HFFc6 (cell line): ENCODE measurements at regions not wholly inside any gene's neighbourhood (a gene's known extent, or its start where the extent isn't known, plus 50 kb on each side); places are given as distances from the start of the nearest gene placed in this dataset.

Experiments used
- DNase-seq: peaks from one replicate; pipeline ENCODE4 v3.0.0-alpha.2; 2018
- H3K27ac Mint-ChIP-seq: 2 replicates; pipeline ENCODE4 v1.8.0; 2020; ENCODE audit warnings: mild to moderate bottlenecking, mixed read lengths
- H3K27me3 Mint-ChIP-seq: 2 replicates; pipeline ENCODE4 v1.8.0; 2021; ENCODE audit warnings: mild to moderate bottlenecking, moderate library complexity, mixed read lengths; ENCODE audit not compliant: insufficient read depth
- H3K36me3 Mint-ChIP-seq: 2 replicates; pipeline ENCODE4 v1.8.0; 2021; ENCODE audit warnings: low read depth, mixed read lengths
- H3K4me1 Mint-ChIP-seq: 2 replicates; pipeline ENCODE4 v1.8.0; 2020; ENCODE audit warnings: low read depth, mixed read lengths
- H3K4me3 Mint-ChIP-seq: 2 replicates; pipeline ENCODE4 v1.8.0; 2020; ENCODE audit warnings: mild to moderate bottlenecking, moderate library complexity, mixed read lengths
- H3K9me3 Mint-ChIP-seq: 2 replicates; pipeline ENCODE4 v1.8.0; 2020; ENCODE audit warnings: mild to moderate bottlenecking, mixed read lengths
- TF ChIP-seq, protein P1 (sequence below): fragments of 200-600 bp; sonication (generic); IDR thresholded peaks from 2 replicates; pipeline ENCODE4 v1.5.0; 2021; ENCODE audit warnings: antibody characterized with exemption, mild to moderate bottlenecking

DNA sequence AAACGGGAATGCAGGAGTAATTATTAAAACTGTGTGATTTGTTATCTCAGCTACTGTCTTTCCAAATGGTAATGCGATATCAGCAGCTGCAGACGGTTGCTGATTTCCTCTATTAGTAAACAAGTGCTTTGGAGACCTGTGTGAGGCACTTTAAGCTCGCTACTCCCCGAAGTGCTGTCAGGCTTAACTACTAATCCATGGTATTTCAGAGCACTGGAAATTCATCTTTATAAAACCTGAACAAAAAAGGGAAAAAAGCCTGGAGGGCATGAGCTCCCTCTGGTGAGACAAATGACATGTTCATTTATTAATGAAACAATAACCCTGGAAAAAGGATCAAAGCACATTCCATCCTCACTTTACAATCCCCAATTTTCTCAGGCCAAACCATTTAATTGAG lies 143.6 kb upstream of the OTX2 start:
- no peaks in the 10 kb centered on the region for H3K27me3 Mint-ChIP-seq
- H3K9me3 Mint-ChIP-seq: peaks cover 11% of the 10 kb centered on the region; the same call in 1 of the 2 replicates
- TF ChIP-seq, protein P1, sequence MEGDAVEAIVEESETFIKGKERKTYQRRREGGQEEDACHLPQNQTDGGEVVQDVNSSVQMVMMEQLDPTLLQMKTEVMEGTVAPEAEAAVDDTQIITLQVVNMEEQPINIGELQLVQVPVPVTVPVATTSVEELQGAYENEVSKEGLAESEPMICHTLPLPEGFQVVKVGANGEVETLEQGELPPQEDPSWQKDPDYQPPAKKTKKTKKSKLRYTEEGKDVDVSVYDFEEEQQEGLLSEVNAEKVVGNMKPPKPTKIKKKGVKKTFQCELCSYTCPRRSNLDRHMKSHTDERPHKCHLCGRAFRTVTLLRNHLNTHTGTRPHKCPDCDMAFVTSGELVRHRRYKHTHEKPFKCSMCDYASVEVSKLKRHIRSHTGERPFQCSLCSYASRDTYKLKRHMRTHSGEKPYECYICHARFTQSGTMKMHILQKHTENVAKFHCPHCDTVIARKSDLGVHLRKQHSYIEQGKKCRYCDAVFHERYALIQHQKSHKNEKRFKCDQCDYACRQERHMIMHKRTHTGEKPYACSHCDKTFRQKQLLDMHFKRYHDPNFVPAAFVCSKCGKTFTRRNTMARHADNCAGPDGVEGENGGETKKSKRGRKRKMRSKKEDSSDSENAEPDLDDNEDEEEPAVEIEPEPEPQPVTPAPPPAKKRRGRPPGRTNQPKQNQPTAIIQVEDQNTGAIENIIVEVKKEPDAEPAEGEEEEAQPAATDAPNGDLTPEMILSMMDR: no peak
- no peak overlapping the region for H3K4me3 Mint-ChIP-seq
- DNase-seq: no peak
- H3K4me1 Mint-ChIP-seq: no peaks in the 10 kb centered on the region
- no peaks in the 10 kb centered on the region; the same call in 1 of the 2 replicates for H3K36me3 Mint-ChIP-seq
- H3K27ac Mint-ChIP-seq: no peak overlapping the region

DNA sequence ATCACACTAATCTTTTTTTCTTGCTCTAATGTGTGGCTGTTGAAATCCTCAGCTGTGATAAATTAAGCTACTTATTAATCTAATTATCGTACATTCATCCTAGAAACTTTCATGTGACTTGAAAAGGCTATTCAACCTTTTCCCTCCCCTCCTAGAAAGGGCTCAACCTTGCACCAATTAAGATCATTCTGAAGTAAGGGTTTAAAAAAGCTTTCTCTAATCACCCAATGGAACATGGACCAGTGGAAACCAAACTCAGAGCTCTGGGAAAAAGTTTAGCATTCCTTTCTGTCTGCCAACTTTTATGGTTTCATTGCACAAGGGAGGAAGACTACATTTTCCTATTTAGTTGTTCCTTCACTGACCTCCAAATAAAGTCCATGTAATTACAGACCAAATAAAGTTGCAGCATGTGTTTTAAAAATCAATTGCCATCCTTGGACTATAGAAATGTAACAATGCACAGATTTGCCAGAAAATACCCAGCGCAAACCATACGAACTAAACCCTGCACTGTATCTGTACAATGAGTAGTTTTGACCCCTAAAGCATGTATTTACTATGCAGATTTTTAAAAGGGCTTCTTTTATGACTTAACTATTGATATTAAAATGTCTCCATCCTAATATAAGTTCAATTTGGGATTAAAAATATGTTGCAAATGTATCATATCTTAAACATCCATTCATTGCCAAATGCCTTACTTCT lies 142.6 kb upstream of the OTX2 start:
- H3K9me3 Mint-ChIP-seq: peaks cover 11% of the 10 kb centered on the region; the same call in 1 of the 2 replicates
- TF ChIP-seq, protein P1: no peak
- no peak overlapping the region for H3K27ac Mint-ChIP-seq
- H3K4me3 Mint-ChIP-seq: no peak overlapping the region
- no peaks in the 10 kb centered on the region; the same call in 1 of the 2 replicates for H3K27me3 Mint-ChIP-seq
- H3K4me1 Mint-ChIP-seq: no peaks in the 10 kb centered on the region
- H3K36me3 Mint-ChIP-seq: no peaks in the 10 kb centered on the region; the same call in 1 of the 2 replicates
- no peak for DNase-seq

- Mint-ChIP-seq H3K27me3 (peaks cover 1% of the 10 kb centered on the region; the same call in 1 of the 2 replicates), H3K4me3 (no peak overlapping the region), H3K27ac (no peak overlapping the region), H3K36me3 (no peaks in the 10 kb centered on the region; the same call in 1 of the 2 replicates), H3K9me3 (peaks cover 24% of the 10 kb centered on the region), H3K4me1 (no peaks in the 10 kb centered on the region)
- TF ChIP-seq, protein P1: no peak
- no peak for DNase-seq
Measured at GRCh38 chr14:56949828-56950227, 139.5 kb upstream of the OTX2 start.

GRCh38 chr14:56945291-56945690 lies 135.0 kb upstream of the OTX2 start:
- Mint-ChIP-seq H3K9me3 (peaks cover 42% of the 10 kb centered on the region), H3K27ac (no peak overlapping the region), H3K4me1 (no peaks in the 10 kb centered on the region), H3K4me3 (no peak overlapping the region), H3K36me3 (no peaks in the 10 kb centered on the region; the same call in 1 of the 2 replicates), H3K27me3 (peaks cover 1% of the 10 kb centered on the region; the same call in 1 of the 2 replicates)
- no peak for DNase-seq
- TF ChIP-seq, protein P1: no peak

DNA sequence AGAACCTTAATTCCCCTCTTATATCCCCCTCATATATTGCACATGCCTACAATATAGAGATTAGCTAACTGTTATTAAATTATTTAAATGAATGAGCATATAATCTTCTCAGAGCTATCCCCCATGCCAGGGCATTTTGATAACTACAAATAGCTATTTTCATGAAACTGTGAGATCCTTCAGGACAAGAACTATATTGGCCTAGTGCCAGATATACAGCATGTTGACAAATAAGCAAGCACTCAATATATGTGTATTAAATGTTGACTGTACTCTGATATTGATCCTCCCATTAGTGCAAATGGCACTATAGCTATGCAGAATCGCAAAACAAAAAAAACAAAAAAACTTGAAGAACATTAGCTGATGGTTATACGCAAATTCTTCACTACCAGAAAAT lies 134.1 kb upstream of the OTX2 start:
- H3K36me3 Mint-ChIP-seq: no peaks in the 10 kb centered on the region; the same call in 1 of the 2 replicates
- TF ChIP-seq, protein P1: no peak
- H3K4me3 Mint-ChIP-seq: no peak overlapping the region
- no peak for DNase-seq
- H3K9me3 Mint-ChIP-seq: peaks cover 45% of the 10 kb centered on the region
- peaks cover 1% of the 10 kb centered on the region; the same call in 1 of the 2 replicates for H3K27me3 Mint-ChIP-seq
- no peak overlapping the region for H3K27ac Mint-ChIP-seq
- H3K4me1 Mint-ChIP-seq: no peaks in the 10 kb centered on the region
